OCI-LY7 (cell line): ENCODE measurements at regions not wholly inside any gene's neighbourhood (a gene's known extent, or its start where the extent isn't known, plus 50 kb on each side); places are given as distances from the start of the nearest gene placed in this dataset.

ENCODE experiments used
- CTCF ChIP-seq: fragments of 200-600 bp; sonication (generic); conservative IDR thresholded peaks from 2 replicates; pipeline ENCODE4 v1.5.1; 2014; ENCODE audit warnings: mild to moderate bottlenecking, antibody characterized with exemption, low read length, moderate library complexity, mixed read lengths
- EZH2phosphoT487 ChIP-seq: fragments of 200-600 bp; sonication (generic); IDR thresholded peaks from 2 replicates; pipeline ENCODE4 v1.6.1; 2018; ENCODE audit warnings: low read depth, borderline replicate concordance, mild to moderate bottlenecking, mixed run types, antibody characterized with exemption, low read length, moderate library complexity, mixed read lengths

DNA sequence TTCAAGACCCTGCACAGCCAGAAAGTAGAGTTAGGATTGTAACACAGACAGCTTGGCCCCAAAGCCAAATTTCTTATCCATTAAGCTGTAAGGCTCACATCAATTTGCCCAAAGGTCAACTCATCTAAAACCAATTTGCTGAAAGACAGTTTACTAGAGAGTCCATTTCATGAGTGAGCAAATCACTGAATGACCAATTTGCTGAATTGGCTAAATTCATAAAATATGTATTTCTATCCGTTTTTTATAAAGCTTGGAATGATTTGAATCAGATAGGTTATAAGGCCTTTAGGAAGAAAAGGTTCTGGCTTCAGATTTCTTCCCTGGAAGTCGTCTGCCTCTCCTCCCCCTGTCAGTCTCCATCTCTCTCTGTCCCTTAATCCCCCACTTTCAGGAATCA lies 168.1 kb downstream of the FCRL5 start:
- no peak for TF ChIP-seq CTCF
- TF ChIP-seq EZH2phosphoT487 = no peak
